WERI-Rb-1 (cell line): ENCODE measurements at regions not wholly inside any gene's neighbourhood (a gene's known extent, or its start where the extent isn't known, plus 50 kb on each side); places are given as distances from the start of the nearest gene placed in this dataset.

Experiments used
- DNase-seq: peaks from one replicate; pipeline ENCODE4 v3.0.0-alpha.2; 2020
- H3K27ac ChIP-seq: fragments of 250-450 bp; sonication (Bioruptor Pico); 2 replicates; pipeline ENCODE4 v1.5.1; 2020; ENCODE audit warnings: mild to moderate bottlenecking, moderate library complexity
- H3K27me3 ChIP-seq: fragments of 250-450 bp; sonication (Bioruptor Pico); 2 replicates; pipeline ENCODE4 v1.5.1; 2021; ENCODE audit warnings: mild to moderate bottlenecking, low read depth, moderate library complexity; ENCODE audit not compliant: insufficient read depth, severe bottlenecking
- H3K36me3 ChIP-seq: fragments of 250-450 bp; sonication (Bioruptor Pico); 2 replicates; pipeline ENCODE4 v1.5.1; 2020; ENCODE audit warnings: mild to moderate bottlenecking, moderate library complexity
- H3K4me3 ChIP-seq: 2 replicates; pipeline ENCODE4 v1.5.1; 2011; ENCODE audit warnings: low read depth, mild to moderate bottlenecking, control low read depth, low read length
- H3K9me3 ChIP-seq: fragments of 250-450 bp; sonication (Bioruptor Pico); 2 replicates; pipeline ENCODE4 v1.5.1; 2021; ENCODE audit warnings: mild to moderate bottlenecking, moderate library complexity; ENCODE audit not compliant: severe bottlenecking
- TF ChIP-seq, protein P1 (sequence below): IDR thresholded peaks from 2 replicates; pipeline ENCODE4 v1.5.1; 2011; ENCODE audit warnings: low read depth, mild to moderate bottlenecking, control low read depth, inconsistent platforms, low read length

DNA sequence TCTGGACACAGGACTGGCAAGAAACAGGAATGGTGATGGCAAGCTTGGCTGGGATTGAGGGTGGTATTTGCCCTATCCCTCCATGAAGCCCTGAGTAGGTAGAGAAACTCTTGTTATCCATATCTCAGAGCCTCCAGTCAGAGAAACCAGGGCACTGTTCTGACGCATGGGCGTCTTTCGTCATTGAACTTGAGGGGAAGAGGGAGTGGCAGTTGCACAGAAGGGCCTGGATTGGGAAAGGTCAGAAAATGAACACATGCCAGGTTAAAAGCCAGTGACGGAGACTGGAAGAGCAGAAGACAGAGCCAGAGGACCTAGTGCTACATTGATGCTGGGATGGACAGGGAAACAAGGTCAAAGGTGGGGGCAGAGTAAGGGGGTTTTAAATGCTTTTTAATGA lies 516.7 kb downstream of the PLPP3 start:
- Histone ChIP-seq H3K27ac (no peak overlapping the region), H3K36me3 (no peaks in the 10 kb centered on the region), H3K27me3 (no peaks in the 10 kb centered on the region), H3K4me3 (no peak overlapping the region), H3K9me3 (no peaks in the 10 kb centered on the region)
- TF ChIP-seq, protein P1, sequence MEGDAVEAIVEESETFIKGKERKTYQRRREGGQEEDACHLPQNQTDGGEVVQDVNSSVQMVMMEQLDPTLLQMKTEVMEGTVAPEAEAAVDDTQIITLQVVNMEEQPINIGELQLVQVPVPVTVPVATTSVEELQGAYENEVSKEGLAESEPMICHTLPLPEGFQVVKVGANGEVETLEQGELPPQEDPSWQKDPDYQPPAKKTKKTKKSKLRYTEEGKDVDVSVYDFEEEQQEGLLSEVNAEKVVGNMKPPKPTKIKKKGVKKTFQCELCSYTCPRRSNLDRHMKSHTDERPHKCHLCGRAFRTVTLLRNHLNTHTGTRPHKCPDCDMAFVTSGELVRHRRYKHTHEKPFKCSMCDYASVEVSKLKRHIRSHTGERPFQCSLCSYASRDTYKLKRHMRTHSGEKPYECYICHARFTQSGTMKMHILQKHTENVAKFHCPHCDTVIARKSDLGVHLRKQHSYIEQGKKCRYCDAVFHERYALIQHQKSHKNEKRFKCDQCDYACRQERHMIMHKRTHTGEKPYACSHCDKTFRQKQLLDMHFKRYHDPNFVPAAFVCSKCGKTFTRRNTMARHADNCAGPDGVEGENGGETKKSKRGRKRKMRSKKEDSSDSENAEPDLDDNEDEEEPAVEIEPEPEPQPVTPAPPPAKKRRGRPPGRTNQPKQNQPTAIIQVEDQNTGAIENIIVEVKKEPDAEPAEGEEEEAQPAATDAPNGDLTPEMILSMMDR: no peak
- no peak for DNase-seq

DNA sequence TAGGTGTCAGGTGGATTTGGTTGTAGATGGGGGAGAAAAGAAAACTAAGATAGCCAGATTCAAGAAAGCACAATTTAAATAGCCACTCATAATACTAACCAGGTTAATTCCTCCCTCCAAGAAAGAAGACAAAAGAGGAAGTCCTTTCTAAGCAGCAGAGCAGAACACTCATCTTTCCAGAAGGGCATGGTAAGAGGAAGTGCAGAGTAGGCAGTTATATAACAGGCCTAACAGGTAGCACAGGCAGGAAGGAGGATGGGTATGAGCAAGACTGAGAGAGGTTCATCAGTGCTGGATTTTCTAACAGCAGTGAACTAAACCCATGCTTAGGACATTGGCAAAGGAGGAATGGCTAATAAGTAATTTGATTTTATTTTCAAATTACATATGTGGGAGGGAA lies 517.5 kb downstream of the PLPP3 start:
- TF ChIP-seq, protein P1: no peak
- no peak overlapping the region for H3K27ac ChIP-seq
- H3K27me3 ChIP-seq: no peaks in the 10 kb centered on the region
- H3K36me3 ChIP-seq: no peaks in the 10 kb centered on the region
- H3K9me3 ChIP-seq: no peaks in the 10 kb centered on the region
- no peak overlapping the region for H3K4me3 ChIP-seq
- no peak for DNase-seq

DNA sequence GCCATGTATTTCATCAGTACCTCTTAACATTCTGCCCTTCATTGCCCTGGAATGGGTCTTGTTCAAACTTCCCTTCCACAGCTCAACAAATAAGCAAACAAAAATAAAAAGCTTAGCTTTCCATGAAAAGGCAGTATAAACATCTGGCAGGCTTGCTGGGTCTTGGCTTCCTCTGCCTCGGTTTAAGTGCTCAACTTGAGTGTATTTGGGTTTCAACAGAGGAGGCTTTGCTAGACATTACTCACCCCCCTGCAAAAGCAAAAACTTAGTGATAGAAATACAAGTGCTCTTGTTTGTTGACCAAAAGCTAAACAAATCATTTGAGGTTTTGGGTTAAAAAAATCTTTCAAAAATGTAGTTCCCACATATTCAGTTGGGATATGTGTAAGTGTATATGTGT lies 518.5 kb downstream of the PLPP3 start:
- no peak overlapping the region for H3K4me3 ChIP-seq
- H3K27me3 ChIP-seq: no peaks in the 10 kb centered on the region
- no peaks in the 10 kb centered on the region for H3K9me3 ChIP-seq
- TF ChIP-seq, protein P1: no peak
- DNase-seq: no peak
- no peak overlapping the region for H3K27ac ChIP-seq
- no peaks in the 10 kb centered on the region for H3K36me3 ChIP-seq

DNA sequence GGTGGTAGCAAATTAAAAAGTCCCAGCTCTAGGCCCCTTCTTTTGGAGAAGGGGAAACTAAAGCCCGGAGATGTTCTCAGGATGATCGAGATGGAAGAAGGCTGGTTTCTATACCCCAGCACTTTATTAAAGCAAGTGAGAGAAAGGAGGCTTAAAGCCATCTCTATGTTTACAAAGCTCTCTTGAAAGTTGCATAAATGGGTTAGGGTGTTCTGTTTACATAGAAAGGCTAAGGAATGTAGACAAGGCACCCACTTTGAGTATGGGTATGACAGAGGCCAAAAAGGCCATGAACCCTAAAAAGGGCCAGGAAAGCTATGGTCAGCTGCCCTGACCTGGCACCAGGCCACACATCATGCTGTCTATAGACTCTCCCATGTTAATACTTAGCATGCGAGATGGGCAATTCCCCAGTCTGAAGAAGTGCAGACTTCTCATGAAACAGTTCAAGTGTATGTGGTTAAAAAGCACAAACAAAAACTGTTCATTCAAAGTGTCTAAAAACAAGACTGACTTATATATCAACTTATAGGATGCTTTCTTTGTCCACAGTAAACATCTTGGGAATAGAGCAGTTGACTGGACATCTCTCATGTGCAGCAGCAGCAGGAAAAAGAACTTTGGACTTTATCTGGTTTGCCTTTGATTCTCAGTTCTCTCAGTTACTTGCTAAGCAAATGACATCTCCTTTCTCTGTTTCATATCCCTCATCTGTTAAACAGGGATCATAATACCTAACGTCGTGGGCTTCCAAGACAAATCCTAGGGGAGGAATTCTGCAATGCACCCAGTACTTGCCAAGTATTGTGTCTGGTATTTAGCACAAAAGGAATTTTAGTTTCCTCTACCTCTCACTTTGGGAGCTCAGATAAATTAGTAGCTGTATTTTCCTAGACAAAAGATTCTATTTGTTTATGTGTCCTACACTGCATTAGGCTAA lies 521.6 kb downstream of the PLPP3 start:
- H3K36me3 ChIP-seq: no peaks in the 10 kb centered on the region
- TF ChIP-seq, protein P1: no peak
- no peaks in the 10 kb centered on the region for H3K27me3 ChIP-seq
- no peak overlapping the region for H3K4me3 ChIP-seq
- H3K9me3 ChIP-seq: no peaks in the 10 kb centered on the region
- DNase-seq: no peak
- H3K27ac ChIP-seq: no peak overlapping the region

DNA sequence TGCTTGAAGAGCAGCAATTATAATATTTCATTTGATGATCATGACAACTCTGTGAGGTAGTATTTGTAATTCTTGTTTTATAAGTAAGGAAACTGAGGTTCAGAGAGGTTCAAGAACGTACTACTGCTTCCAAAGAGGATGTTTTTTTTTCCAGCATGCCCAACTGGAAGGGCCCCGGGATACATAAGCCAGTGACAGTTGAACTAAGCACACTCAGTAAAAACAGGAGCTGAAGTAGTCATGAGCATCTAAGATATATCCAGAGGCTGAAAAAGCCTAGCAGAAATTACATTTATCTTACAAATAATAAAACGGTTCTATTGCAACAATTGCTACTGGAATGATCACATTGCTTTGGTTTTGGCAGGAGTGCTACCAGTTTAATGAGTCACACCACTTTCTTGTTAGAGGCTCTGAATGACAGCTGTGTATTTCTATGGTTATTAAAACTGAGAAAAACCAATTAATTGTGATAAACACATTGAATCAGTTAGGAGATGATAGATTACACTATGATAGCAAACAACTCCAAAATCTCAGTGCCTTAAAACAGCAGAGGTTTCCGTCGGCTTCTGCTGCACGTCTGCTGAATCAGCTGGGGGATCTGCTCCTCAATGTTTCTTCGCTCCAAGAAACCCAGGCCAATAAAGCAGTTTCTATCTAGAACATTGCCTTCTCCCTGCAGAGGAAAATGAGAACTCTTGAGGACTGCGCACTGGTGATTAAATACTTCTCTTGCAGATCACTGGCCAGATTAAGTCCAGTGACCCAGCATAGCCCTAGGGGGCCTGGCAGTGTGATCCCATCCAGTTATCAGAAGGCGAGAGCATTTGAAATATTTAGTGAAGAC lies 522.7 kb downstream of the PLPP3 start:
- Histone ChIP-seq H3K9me3 (no peaks in the 10 kb centered on the region), H3K27ac (no peak overlapping the region), H3K27me3 (no peaks in the 10 kb centered on the region), H3K4me3 (no peak overlapping the region), H3K36me3 (no peaks in the 10 kb centered on the region)
- no peak for DNase-seq
- TF ChIP-seq, protein P1: no peak
